Esophagus squamous epithelium (tissue), 5 donors: ENCODE measurements at regions not wholly inside any gene's neighbourhood (a gene's known extent, or its start where the extent isn't known, plus 50 kb on each side); places are given as distances from the start of the nearest gene placed in this dataset.

Source experiments
- DNase-seq: peaks from one replicate; lab custom pipeline; 2025; lab: John Stamatoyannopoulos, UW
- H3K27ac ChIP-seq, 4 donors: fragments of 200-600 bp; sonication (generic); one replicate each; pipeline ENCODE4 v1.5.1; 2016 to 2019; ENCODE audit warnings: mild to moderate bottlenecking in 1 of 4
- H3K27me3 ChIP-seq, 4 donors: fragments of 200-600 bp; sonication (generic); 1 replicate in 3 of 4; 2 replicates in 1 of 4; pipeline versions ENCODE4 v1.5.1 to v1.6.0; 2017 to 2021; ENCODE audit warnings: antibody characterized with exemption in 1 of 4
- H3K36me3 ChIP-seq, 3 donors: fragments of 200-600 bp; sonication (generic); one replicate each; pipeline ENCODE4 v1.5.1; 2016 to 2019
- H3K4me1 ChIP-seq, 3 donors: fragments of 200-600 bp; sonication (generic); one replicate each; pipeline ENCODE4 v1.5.1; 2017 to 2019
- H3K4me3 ChIP-seq, 4 donors: fragments of 200-600 bp; sonication (generic); 1 replicate in 3 of 4; 2 replicates in 1 of 4; pipeline ENCODE4 v1.5.1; 2016 to 2019; ENCODE audit warnings: mild to moderate bottlenecking in 2 of 4, moderate library complexity in 1 of 4
- H3K9me3 ChIP-seq, 3 donors: fragments of 200-600 bp; sonication (generic); one replicate each; pipeline ENCODE4 v1.5.1; 2016 to 2019
- CTCF ChIP-seq, 6 experiments: fragments of 450-650 bp in 4 of 6; fragments of 200-600 bp in 2 of 6; sonication (generic) in 2 of 6; IDR thresholded peaks; one replicate each; pipeline ENCODE4 v1.5.1; 2016 to 2019; ENCODE audit warnings: antibody characterized with exemption in 6 of 6, mild to moderate bottlenecking in 4 of 6, moderate library complexity in 4 of 6
- POLR2A ChIP-seq, 4 donors: fragments of 450-650 bp; IDR thresholded peaks; one replicate each; pipeline ENCODE4 v1.6.1; 2017; ENCODE audit warnings: antibody characterized with exemption in 4 of 4, mild to moderate bottlenecking in 4 of 4, moderate library complexity in 3 of 4
- WGBS, 2 donors: methylation state at CpG; one replicate each; pipeline ENCODE4 v1.1.5; 2018; 5-methylcytosine and 5-hydroxymethylcytosine counted together
- intact Hi-C: fragments of 100-400 bp; cut with DNase I; formaldehyde crosslinking; loops from one replicate; pipeline ENCODE4 v1.15.0; 2022
- donor health status: DM: yes; HTN: yes; CAD: no.

GRCh38 chr4:184902550-184902949 is 76.8 kb upstream of the ACSL1 start:
- DNase-seq: no peak
- peaks cover 4 to 22% (median 9%) of the 10 kb centered on the region in 3 donors for H3K4me1 ChIP-seq
- TF ChIP-seq POLR2A (IDR thresholded peaks at IDR 0.05) (no peak), CTCF (IDR thresholded peaks at IDR 0.05) (no peak)
- H3K27ac ChIP-seq: no peak overlapping the region
- H3K9me3 ChIP-seq: no peaks in the 10 kb centered on the region
- intact Hi-C loops: no loop called here
- H3K27me3 ChIP-seq: peaks cover 0 to 4% (median 0%) of the 10 kb centered on the region in 4 donors
- WGBS, 2 donors: 74 to 81% methylated on average over 2 of the region's 2 CpGs
- H3K4me3 ChIP-seq: no peak overlapping the region
- no peaks in the 10 kb centered on the region for H3K36me3 ChIP-seq

- intact Hi-C loops: no loop called here
- Histone ChIP-seq H3K27ac (no peak overlapping the region), H3K4me3 (no peak overlapping the region), H3K9me3 (peaks cover 0 to 3% (median under 1%) of the 10 kb centered on the region in 3 donors), H3K36me3 (no peaks in the 10 kb centered on the region), H3K27me3 (no peaks in the 10 kb centered on the region), H3K4me1 (peaks cover 0 to 13% (median 4%) of the 10 kb centered on the region in 3 donors)
- 61 to 66% methylated on average over 4 of the region's 4 CpGs for WGBS, 2 donors
- DNase-seq: no peak
- TF ChIP-seq CTCF (IDR thresholded peaks at IDR 0.05) (no peak), POLR2A (IDR thresholded peaks at IDR 0.05) (no peak)
These were observed 80.8 kb upstream of the ACSL1 start for GRCh38 chr4:184906480-184907097.

GRCh38 chr4:184907216-184907615 is 81.4 kb upstream of the ACSL1 start:
- Histone ChIP-seq H3K4me3 (no peak overlapping the region), H3K36me3 (no peaks in the 10 kb centered on the region), H3K9me3 (peaks cover 0 to 9% (median 6%) of the 10 kb centered on the region in 3 donors), H3K27me3 (no peaks in the 10 kb centered on the region), H3K27ac (no peak overlapping the region), H3K4me1 (peaks cover 0 to 19% (median 4%) of the 10 kb centered on the region in 3 donors)
- no peak for TF ChIP-seq POLR2A (IDR thresholded peaks at IDR 0.05)
- no peak for TF ChIP-seq CTCF (IDR thresholded peaks at IDR 0.05)
- 100% methylated on average over 1 of the region's 1 CpG for WGBS, 2 donors
- DNase-seq: no peak
- intact Hi-C loops: no loop called here

GRCh38 chr4:184907810-184908209 is 82.0 kb upstream of the ACSL1 start:
- intact Hi-C loops: no loop called here
- no peak for DNase-seq
- no peak for TF ChIP-seq CTCF (IDR thresholded peaks at IDR 0.05)
- no peak for TF ChIP-seq POLR2A (IDR thresholded peaks at IDR 0.05)
- no peaks in the 10 kb centered on the region for H3K27me3 ChIP-seq
- no peak overlapping the region for H3K4me3 ChIP-seq
- peaks cover 0 to 20% (median 4%) of the 10 kb centered on the region in 3 donors for H3K4me1 ChIP-seq
- no peaks in the 10 kb centered on the region for H3K36me3 ChIP-seq
- H3K27ac ChIP-seq: no peak overlapping the region
- H3K9me3 ChIP-seq: peaks cover 0 to 15% (median 12%) of the 10 kb centered on the region in 3 donors

- 21 to 41% methylated on average over 3 of the region's 3 CpGs for WGBS, 2 donors
- peaks cover 0 to 41% (median 4%) of the 10 kb centered on the region in 3 donors for H3K4me1 ChIP-seq
- H3K4me3 ChIP-seq: no peak overlapping the region
- DNase-seq: no peak
- TF ChIP-seq CTCF (IDR thresholded peaks at IDR 0.05): no peak
- TF ChIP-seq POLR2A (IDR thresholded peaks at IDR 0.05): no peak
- peaks cover 0 to 21% (median 13%) of the 10 kb centered on the region in 3 donors for H3K9me3 ChIP-seq
- no peaks in the 10 kb centered on the region for H3K27me3 ChIP-seq
- no peaks in the 10 kb centered on the region for H3K36me3 ChIP-seq
- intact Hi-C loops: no loop called here
- H3K27ac ChIP-seq: peak overlapping the region; percentile 28 to 82 (median 66)
These were observed 85.5 kb upstream of the ACSL1 start for GRCh38 chr4:184911310-184911709.
